ENCODE measurements at regions not wholly inside any gene's neighbourhood (a gene's known extent, or its start where the extent isn't known, plus 50 kb on each side); places are given as distances from the start of the nearest gene placed in this dataset.

DNA sequence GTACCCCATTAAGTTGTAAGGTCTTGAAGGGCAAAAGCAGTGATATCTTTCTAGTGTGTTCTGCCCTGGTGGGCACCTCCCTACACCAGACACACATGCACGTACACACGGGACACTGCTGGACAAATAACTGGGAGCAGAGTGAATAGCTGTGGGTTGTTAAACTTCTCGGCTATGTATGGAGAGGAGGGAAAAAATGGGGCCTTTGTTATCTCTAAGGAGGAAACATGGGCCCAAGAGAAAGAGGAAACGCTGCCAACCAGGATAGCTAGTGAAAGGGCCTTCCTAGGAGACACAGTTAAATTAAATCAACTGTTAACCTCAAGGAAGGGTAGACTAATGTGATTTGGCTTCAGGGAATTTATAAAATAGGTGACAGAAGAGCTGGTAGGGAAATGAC is 169.7 kb downstream of the MYLK4 start:
- H3K9me2 ChIP-seq (ENCODE audit: insufficient read depth) = no peaks in the 10 kb centered on the region
- no peak overlapping the region for H3K27ac ChIP-seq
- no peak overlapping the region for H3K4me2 ChIP-seq
- H3K79me2 ChIP-seq (ENCODE audit: low read depth) = no peaks in the 10 kb centered on the region
- TF ChIP-seq, protein P1, sequence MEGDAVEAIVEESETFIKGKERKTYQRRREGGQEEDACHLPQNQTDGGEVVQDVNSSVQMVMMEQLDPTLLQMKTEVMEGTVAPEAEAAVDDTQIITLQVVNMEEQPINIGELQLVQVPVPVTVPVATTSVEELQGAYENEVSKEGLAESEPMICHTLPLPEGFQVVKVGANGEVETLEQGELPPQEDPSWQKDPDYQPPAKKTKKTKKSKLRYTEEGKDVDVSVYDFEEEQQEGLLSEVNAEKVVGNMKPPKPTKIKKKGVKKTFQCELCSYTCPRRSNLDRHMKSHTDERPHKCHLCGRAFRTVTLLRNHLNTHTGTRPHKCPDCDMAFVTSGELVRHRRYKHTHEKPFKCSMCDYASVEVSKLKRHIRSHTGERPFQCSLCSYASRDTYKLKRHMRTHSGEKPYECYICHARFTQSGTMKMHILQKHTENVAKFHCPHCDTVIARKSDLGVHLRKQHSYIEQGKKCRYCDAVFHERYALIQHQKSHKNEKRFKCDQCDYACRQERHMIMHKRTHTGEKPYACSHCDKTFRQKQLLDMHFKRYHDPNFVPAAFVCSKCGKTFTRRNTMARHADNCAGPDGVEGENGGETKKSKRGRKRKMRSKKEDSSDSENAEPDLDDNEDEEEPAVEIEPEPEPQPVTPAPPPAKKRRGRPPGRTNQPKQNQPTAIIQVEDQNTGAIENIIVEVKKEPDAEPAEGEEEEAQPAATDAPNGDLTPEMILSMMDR (conservative IDR thresholded peaks at IDR 0.05) = no peak
- TF ChIP-seq EZH2 (IDR thresholded peaks at IDR 0.05; ENCODE audit: low read depth) = no peak
- POLR2A ChIA-PET (ENCODE audit: unreplicated experiment) = no interaction called here
- CTCF ChIA-PET = no interaction called here
- no peaks in the 10 kb centered on the region for H3K27me3 ChIP-seq (ENCODE audit: insufficient read depth, low read depth)
- intact Hi-C loops (cut with micrococcal nuclease; ENCODE audit: unreplicated experiment) = no loop called here
- no peak overlapping the region for H2AFZ ChIP-seq
- no peak for DNase-seq
- peaks cover 20% of the 10 kb centered on the region for H3K4me1 ChIP-seq (replicated peaks; ENCODE audit: insufficient read depth)
- H3K9me3 ChIP-seq (ENCODE audit: insufficient read depth, low read depth) = no peaks in the 10 kb centered on the region
- H3K36me3 ChIP-seq (ENCODE audit: low read depth) = no peaks in the 10 kb centered on the region
- H3F3A ChIP-seq (ENCODE audit: insufficient read depth, low read depth) = peaks cover 5% of the 10 kb centered on the region; the same call in 1 of the 2 replicates
- BruUV-seq (replicated peaks) = no TSS peak
- no peak overlapping the region for H3K4me3 ChIP-seq
- H4K20me1 ChIP-seq (ENCODE audit: insufficient read depth) = no peaks in the 10 kb centered on the region

DNA sequence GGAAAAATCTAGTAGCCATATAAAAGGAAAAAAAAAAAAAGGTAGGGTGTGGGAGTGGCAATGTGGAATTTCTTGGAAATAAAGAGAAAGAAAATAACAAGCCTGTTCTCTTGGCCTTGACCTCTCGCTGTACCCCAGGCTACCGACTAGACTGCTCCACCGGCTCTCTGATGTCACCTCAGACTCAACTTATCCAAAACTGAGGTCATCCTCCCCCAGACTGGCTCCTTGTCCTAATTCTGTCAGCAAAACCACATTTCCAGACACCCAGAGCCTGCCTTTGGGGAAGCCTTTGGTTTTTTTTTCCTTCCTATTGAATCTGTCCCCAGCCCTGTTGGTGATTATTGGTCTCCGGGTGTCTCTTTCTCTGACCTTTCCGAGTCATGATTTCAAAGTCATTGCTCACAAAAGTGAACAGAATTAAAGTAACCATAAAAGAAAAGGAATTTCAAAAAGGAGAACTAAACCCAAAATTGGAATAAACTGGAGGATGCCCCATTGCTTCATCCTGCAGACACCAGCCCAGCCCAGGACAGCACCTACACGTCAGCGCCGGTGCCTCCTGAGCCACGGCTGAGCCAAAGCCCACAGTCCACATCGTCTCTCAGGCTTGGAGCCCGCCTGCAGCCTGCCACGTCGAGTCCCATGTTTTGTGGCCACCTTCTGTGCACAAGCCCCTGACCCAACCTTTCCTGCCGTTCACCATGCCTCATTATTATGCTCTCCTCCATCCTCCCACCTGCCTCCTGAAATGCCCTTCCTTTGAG is 170.7 kb downstream of the MYLK4 start:
- Histone ChIP-seq H3K9me2 (ENCODE audit: insufficient read depth) (no peaks in the 10 kb centered on the region), H2AFZ (no peak overlapping the region), H3F3A (ENCODE audit: insufficient read depth, low read depth) (peaks cover 5% of the 10 kb centered on the region; the same call in 1 of the 2 replicates), H4K20me1 (ENCODE audit: insufficient read depth) (no peaks in the 10 kb centered on the region), H3K36me3 (ENCODE audit: low read depth) (no peaks in the 10 kb centered on the region), H3K27ac (no peak overlapping the region), H3K4me3 (no peak overlapping the region), H3K4me1 (replicated peaks; ENCODE audit: insufficient read depth) (peaks cover 20% of the 10 kb centered on the region), H3K4me2 (no peak overlapping the region), H3K79me2 (ENCODE audit: low read depth) (no peaks in the 10 kb centered on the region), H3K27me3 (ENCODE audit: insufficient read depth, low read depth) (no peaks in the 10 kb centered on the region), H3K9me3 (ENCODE audit: insufficient read depth, low read depth) (no peaks in the 10 kb centered on the region)
- intact Hi-C loops (cut with micrococcal nuclease; ENCODE audit: unreplicated experiment) = loop anchor here (2.0 kb wide), 1 partner anchor 51 kb away; no protein-coding TSS in a partner anchor
- BruUV-seq (replicated peaks) = no TSS peak
- DNase-seq = no peak
- ChIA-PET POLR2A (ENCODE audit: unreplicated experiment) (no interaction called here), CTCF (no interaction called here)
- no peak for TF ChIP-seq EZH2 (IDR thresholded peaks at IDR 0.05; ENCODE audit: low read depth)
- TF ChIP-seq, protein P1 (conservative IDR thresholded peaks at IDR 0.05) = no peak

DNA sequence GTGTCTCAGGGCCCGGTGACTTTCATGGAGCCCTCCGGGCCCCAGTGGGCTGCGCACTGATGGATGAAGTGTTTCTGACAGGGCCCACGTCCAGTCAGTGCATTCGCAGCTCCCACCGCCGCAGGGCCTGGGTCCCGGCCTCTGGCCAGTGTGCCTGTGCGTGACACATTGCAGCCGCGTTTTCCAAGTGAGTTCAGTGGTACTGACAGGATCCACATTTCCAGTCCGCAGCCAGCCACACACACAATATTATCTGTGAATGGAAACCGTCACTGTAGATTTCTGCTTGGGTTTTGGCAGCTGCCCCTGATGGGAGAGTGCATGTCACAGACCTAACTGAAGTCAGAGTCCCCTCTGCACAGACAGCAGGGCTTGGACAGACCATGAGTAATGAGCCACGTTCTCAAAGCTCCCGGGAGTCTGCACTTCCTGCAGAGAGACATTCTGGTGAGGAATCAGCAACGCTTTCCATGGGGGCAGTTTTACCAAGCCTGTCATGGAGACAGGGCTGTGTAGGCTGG is 171.4 kb downstream of the MYLK4 start:
- Histone ChIP-seq H3K27me3 (ENCODE audit: insufficient read depth, low read depth) (no peaks in the 10 kb centered on the region), H3K9me3 (ENCODE audit: insufficient read depth, low read depth) (no peaks in the 10 kb centered on the region), H3K4me3 (no peak overlapping the region), H3K79me2 (ENCODE audit: low read depth) (no peaks in the 10 kb centered on the region), H3K4me2 (0 out of 2 replicates have a peak overlapping the region, but pooled peaks have one; percentile 39), H3K36me3 (ENCODE audit: low read depth) (no peaks in the 10 kb centered on the region), H3K4me1 (replicated peaks; ENCODE audit: insufficient read depth) (peaks cover 20% of the 10 kb centered on the region), H3K27ac (peak overlapping the region; percentile 83), H2AFZ (no peak overlapping the region), H4K20me1 (ENCODE audit: insufficient read depth) (no peaks in the 10 kb centered on the region), H3K9me2 (ENCODE audit: insufficient read depth) (no peaks in the 10 kb centered on the region), H3F3A (ENCODE audit: insufficient read depth, low read depth) (peaks cover 5% of the 10 kb centered on the region; the same call in 1 of the 2 replicates)
- CTCF ChIA-PET = no interaction called here
- no TSS peak for BruUV-seq (replicated peaks)
- POLR2A ChIA-PET (ENCODE audit: unreplicated experiment) = interaction anchor here (0.6 kb wide), 1 partner anchor 37 kb away, joined by 3 read pairs; no protein-coding TSS in a partner anchor
- no peak for DNase-seq
- no peak for TF ChIP-seq EZH2 (IDR thresholded peaks at IDR 0.05; ENCODE audit: low read depth)
- intact Hi-C loops (cut with micrococcal nuclease; ENCODE audit: unreplicated experiment) = loop anchor here (2.0 kb wide), 1 partner anchor 52 kb away; no protein-coding TSS in a partner anchor
